Neural progenitor cell (in vitro differentiated cells): ENCODE measurements at regions not wholly inside any gene's neighbourhood (a gene's known extent, or its start where the extent isn't known, plus 50 kb on each side); places are given as distances from the start of the nearest gene placed in this dataset.

Source experiments
- DNase-seq: peaks from one replicate; pipeline ENCODE4 v3.0.0-alpha.2; 2016; ENCODE audit warnings: low spot score
- H2AFZ ChIP-seq: fragments of 200-600 bp; sonication (generic); replicated peaks from 2 replicates; pipeline ENCODE4 v1.6.1; 2016; ENCODE audit warnings: antibody characterized with exemption
- H3F3A ChIP-seq: fragments of 200-600 bp; sonication (generic); 2 replicates; pipeline ENCODE4 v1.6.1; 2016; ENCODE audit warnings: antibody characterized with exemption, low read depth
- H3K27ac ChIP-seq: fragments of 200-600 bp; sonication (generic); 2 replicates; pipeline ENCODE4 v1.5.1; 2016; ENCODE audit warnings: mild to moderate bottlenecking
- H3K27me3 ChIP-seq: fragments of 200-600 bp; sonication (generic); 2 replicates; pipeline ENCODE4 v1.6.1; 2016; ENCODE audit warnings: mild to moderate bottlenecking, moderate library complexity
- H3K36me3 ChIP-seq: fragments of 200-600 bp; sonication (generic); 2 replicates; pipeline ENCODE4 v1.5.1; 2016
- H3K4me1 ChIP-seq: fragments of 200-600 bp; sonication (generic); 2 replicates; pipeline ENCODE4 v1.6.1; 2016; ENCODE audit warnings: mixed run types
- H3K4me2 ChIP-seq: fragments of 200-600 bp; sonication (generic); 2 replicates; pipeline ENCODE4 v1.6.1; 2016
- H3K4me3 ChIP-seq: fragments of 200-600 bp; sonication (generic); 2 replicates; pipeline ENCODE4 v1.5.1; 2016
- H3K79me2 ChIP-seq: fragments of 200-600 bp; sonication (generic); 2 replicates; pipeline ENCODE4 v1.6.1; 2016; ENCODE audit warnings: low read depth
- H3K9ac ChIP-seq: fragments of 200-600 bp; sonication (generic); 2 replicates; pipeline ENCODE4 v1.6.1; 2016
- H3K9me3 ChIP-seq: fragments of 200-600 bp; sonication (generic); 2 replicates; pipeline ENCODE4 v1.5.1; 2016; ENCODE audit warnings: low read depth
- H4K20me1 ChIP-seq: fragments of 200-600 bp; sonication (generic); 2 replicates; pipeline ENCODE4 v1.6.1; 2016; ENCODE audit warnings: low read depth
- H3K27ac Mint-ChIP-seq: 3 replicates; pipeline ENCODE4 v1.8.0; 2021; ENCODE audit warnings: mixed read lengths
- H3K27me3 Mint-ChIP-seq: 2 replicates; pipeline ENCODE4 v1.8.0; 2022; ENCODE audit warnings: low read depth, mild to moderate bottlenecking, inconsistent platforms, moderate library complexity, mixed read lengths; ENCODE audit not compliant: insufficient read depth
- H3K36me3 Mint-ChIP-seq: 3 replicates; pipeline ENCODE4 v1.8.0; 2021; ENCODE audit warnings: mixed read lengths
- H3K4me1 Mint-ChIP-seq: 3 replicates; pipeline ENCODE4 v1.8.0; 2021; ENCODE audit warnings: mixed read lengths
- H3K4me3 Mint-ChIP-seq: 3 replicates; pipeline ENCODE4 v1.8.0; 2021; ENCODE audit warnings: mild to moderate bottlenecking, moderate library complexity, mixed read lengths
- H3K9me3 Mint-ChIP-seq: 3 replicates; pipeline ENCODE4 v1.8.0; 2020; ENCODE audit warnings: mixed read lengths
- EZH2 ChIP-seq: fragments of 200-600 bp; sonication (generic); IDR thresholded peaks from 2 replicates; pipeline ENCODE4 v1.6.1; 2017; ENCODE audit warnings: antibody characterized with exemption, mild to moderate bottlenecking, moderate library complexity
- EZH2phosphoT487 ChIP-seq: fragments of 200-600 bp; sonication (generic); IDR thresholded peaks from 2 replicates; pipeline ENCODE4 v1.6.1; 2017; ENCODE audit warnings: antibody characterized with exemption
- TF ChIP-seq, protein P1 (sequence below): fragments of 200-600 bp; sonication (generic); IDR thresholded peaks from 2 replicates; pipeline ENCODE4 v1.5.1; 2017; ENCODE audit warnings: antibody characterized with exemption, mild to moderate bottlenecking

DNA sequence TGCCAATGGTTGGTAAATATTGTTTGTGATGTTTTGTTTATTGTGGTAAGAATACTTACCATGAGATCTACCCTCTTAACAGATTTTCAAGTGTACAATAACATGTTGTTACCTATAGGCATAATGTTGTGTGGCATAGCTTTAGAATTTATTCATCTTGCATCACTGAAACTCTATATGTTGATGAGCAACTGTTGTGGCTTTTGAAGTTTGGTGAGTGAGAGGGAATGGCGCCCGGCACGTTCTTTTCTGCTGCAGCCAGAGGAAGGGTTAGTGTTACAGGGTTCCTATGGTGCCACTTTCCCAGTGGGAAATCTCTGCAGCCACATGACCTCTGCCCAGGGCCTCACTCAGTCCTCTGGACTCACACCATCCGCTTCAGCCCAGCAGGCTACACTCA is 342.5 kb upstream of the ADGRL2 start:
- Histone ChIP-seq H3K9ac (no peak overlapping the region), H3K27ac (no peak overlapping the region), H4K20me1 (no peaks in the 10 kb centered on the region), H3K27me3 (no peaks in the 10 kb centered on the region), H3K79me2 (no peaks in the 10 kb centered on the region), H3K4me3 (no peak overlapping the region), H3K4me2 (no peak overlapping the region), H3F3A (no peaks in the 10 kb centered on the region), H3K4me1 (peaks cover 17% of the 10 kb centered on the region), H2AFZ (no peak overlapping the region), H3K9me3 (no peaks in the 10 kb centered on the region), H3K36me3 (no peaks in the 10 kb centered on the region)
- Mint-ChIP-seq H3K36me3 (peaks cover 1% of the 10 kb centered on the region), H3K27ac (no peak overlapping the region), H3K4me1 (peaks cover 27% of the 10 kb centered on the region), H3K9me3 (no peaks in the 10 kb centered on the region), H3K4me3 (no peak overlapping the region), H3K27me3 (peaks cover 6% of the 10 kb centered on the region)
- DNase-seq = no peak
- no peak for TF ChIP-seq EZH2phosphoT487
- no peak for TF ChIP-seq EZH2
- TF ChIP-seq, protein P1, sequence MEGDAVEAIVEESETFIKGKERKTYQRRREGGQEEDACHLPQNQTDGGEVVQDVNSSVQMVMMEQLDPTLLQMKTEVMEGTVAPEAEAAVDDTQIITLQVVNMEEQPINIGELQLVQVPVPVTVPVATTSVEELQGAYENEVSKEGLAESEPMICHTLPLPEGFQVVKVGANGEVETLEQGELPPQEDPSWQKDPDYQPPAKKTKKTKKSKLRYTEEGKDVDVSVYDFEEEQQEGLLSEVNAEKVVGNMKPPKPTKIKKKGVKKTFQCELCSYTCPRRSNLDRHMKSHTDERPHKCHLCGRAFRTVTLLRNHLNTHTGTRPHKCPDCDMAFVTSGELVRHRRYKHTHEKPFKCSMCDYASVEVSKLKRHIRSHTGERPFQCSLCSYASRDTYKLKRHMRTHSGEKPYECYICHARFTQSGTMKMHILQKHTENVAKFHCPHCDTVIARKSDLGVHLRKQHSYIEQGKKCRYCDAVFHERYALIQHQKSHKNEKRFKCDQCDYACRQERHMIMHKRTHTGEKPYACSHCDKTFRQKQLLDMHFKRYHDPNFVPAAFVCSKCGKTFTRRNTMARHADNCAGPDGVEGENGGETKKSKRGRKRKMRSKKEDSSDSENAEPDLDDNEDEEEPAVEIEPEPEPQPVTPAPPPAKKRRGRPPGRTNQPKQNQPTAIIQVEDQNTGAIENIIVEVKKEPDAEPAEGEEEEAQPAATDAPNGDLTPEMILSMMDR = no peak

DNA sequence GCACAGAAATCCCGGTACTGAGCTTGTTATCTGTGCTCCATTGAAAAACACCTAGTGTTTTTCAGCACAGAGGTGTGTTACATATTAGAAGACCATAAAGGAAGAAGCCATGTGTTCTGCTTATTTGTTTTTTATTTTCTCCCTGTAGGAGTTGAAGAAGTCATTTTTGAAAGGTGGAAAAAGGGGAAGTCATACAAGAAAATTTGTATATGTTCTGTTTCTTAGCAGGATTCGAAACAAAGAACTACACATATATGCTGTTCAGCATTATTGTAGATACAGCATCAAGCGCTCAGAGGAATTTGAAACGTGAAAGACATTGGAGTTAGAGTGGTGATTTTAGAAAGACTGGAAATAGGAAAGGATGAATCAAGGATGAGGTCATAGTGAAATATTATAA is 345.3 kb upstream of the ADGRL2 start:
- Histone ChIP-seq H3K9me3 (no peaks in the 10 kb centered on the region), H3K79me2 (no peaks in the 10 kb centered on the region), H4K20me1 (no peaks in the 10 kb centered on the region), H3F3A (no peaks in the 10 kb centered on the region), H3K4me1 (peaks cover 8% of the 10 kb centered on the region), H3K4me2 (no peak overlapping the region), H3K4me3 (no peak overlapping the region), H3K9ac (no peak overlapping the region), H3K27me3 (no peaks in the 10 kb centered on the region), H3K36me3 (no peaks in the 10 kb centered on the region), H3K27ac (no peak overlapping the region), H2AFZ (no peak overlapping the region)
- TF ChIP-seq, protein P1 = no peak
- TF ChIP-seq EZH2phosphoT487 = no peak
- TF ChIP-seq EZH2 = no peak
- H3K9me3 Mint-ChIP-seq = no peaks in the 10 kb centered on the region
- no peak overlapping the region for H3K27ac Mint-ChIP-seq
- peaks cover 3% of the 10 kb centered on the region for H3K36me3 Mint-ChIP-seq
- peaks cover 11% of the 10 kb centered on the region for H3K4me1 Mint-ChIP-seq
- no peak overlapping the region for H3K4me3 Mint-ChIP-seq
- peaks cover 6% of the 10 kb centered on the region for H3K27me3 Mint-ChIP-seq
- DNase-seq = no peak

DNA sequence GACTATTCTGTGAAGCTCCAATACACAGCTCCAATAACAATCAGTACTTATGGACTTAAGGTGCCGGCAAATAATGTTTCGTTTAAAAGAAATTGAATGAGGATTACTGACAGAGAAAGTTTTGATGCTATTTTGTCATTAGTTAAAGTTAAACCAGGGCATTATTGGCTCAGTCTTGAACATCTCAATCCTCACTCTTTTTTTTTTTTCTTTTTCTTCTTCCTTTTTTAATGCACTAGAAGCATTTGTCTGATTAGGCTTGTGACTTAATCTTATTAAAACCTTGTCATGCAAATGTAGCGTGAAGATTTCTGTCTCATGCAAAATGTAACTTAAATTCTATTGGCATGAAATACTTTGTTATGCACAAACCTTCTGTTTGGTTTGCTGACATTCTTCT is 346.8 kb upstream of the ADGRL2 start:
- no peak overlapping the region for H3K4me2 ChIP-seq
- no peak overlapping the region for H2AFZ ChIP-seq
- no peak for DNase-seq
- H3K27me3 ChIP-seq = no peaks in the 10 kb centered on the region
- no peaks in the 10 kb centered on the region for H3K36me3 ChIP-seq
- no peak for TF ChIP-seq EZH2
- TF ChIP-seq EZH2phosphoT487 = no peak
- TF ChIP-seq, protein P1 = no peak
- H3K9me3 Mint-ChIP-seq = no peaks in the 10 kb centered on the region
- H3K4me1 Mint-ChIP-seq = peaks cover 6% of the 10 kb centered on the region
- no peak overlapping the region for H3K4me3 Mint-ChIP-seq
- H3K27me3 Mint-ChIP-seq = peaks cover 4% of the 10 kb centered on the region
- peaks cover 2% of the 10 kb centered on the region for H3K36me3 Mint-ChIP-seq
- H3K9me3 ChIP-seq = no peaks in the 10 kb centered on the region
- H3K27ac ChIP-seq = no peak overlapping the region
- no peaks in the 10 kb centered on the region for H4K20me1 ChIP-seq
- H3F3A ChIP-seq = no peaks in the 10 kb centered on the region
- H3K9ac ChIP-seq = no peak overlapping the region
- H3K27ac Mint-ChIP-seq = no peak overlapping the region
- no peaks in the 10 kb centered on the region for H3K79me2 ChIP-seq
- peaks cover 6% of the 10 kb centered on the region for H3K4me1 ChIP-seq
- no peak overlapping the region for H3K4me3 ChIP-seq

DNA sequence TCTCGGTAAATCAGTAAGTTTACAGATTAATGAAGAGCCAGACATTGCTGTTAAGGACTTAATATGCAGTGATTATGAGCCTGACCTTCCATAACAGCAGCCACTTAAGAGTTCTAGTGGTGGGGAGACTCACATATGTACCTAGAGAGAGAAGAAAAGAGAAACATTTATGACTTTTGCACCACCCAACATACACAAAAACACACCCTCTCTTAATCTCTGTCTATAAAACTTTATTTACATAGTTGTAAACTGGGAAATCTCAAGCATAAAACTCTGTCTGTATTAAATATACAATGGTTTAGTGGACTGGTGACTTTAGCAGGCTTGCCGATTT is 347.4 kb upstream of the ADGRL2 start:
- Mint-ChIP-seq H3K36me3 (peaks cover 3% of the 10 kb centered on the region), H3K4me3 (no peak overlapping the region), H3K27ac (no peak overlapping the region), H3K4me1 (peaks cover 5% of the 10 kb centered on the region), H3K9me3 (peaks cover 1% of the 10 kb centered on the region), H3K27me3 (peaks cover 2% of the 10 kb centered on the region)
- Histone ChIP-seq H3K4me2 (no peak overlapping the region), H3K27ac (no peak overlapping the region), H2AFZ (no peak overlapping the region), H3K79me2 (no peaks in the 10 kb centered on the region), H3K9ac (no peak overlapping the region), H3K4me3 (no peak overlapping the region), H3K9me3 (no peaks in the 10 kb centered on the region), H3K27me3 (no peaks in the 10 kb centered on the region), H4K20me1 (no peaks in the 10 kb centered on the region), H3F3A (no peaks in the 10 kb centered on the region), H3K36me3 (no peaks in the 10 kb centered on the region), H3K4me1 (peaks cover 6% of the 10 kb centered on the region)
- TF ChIP-seq EZH2 = no peak
- no peak for DNase-seq
